ENCODE measurements at regions not wholly inside any gene's neighbourhood (a gene's known extent, or its start where the extent isn't known, plus 50 kb on each side); places are given as distances from the start of the nearest gene placed in this dataset.
A peak's percentile ranks its signal among the peaks of the same experiment; 100 is the strongest.
"Not testable (repeated sequence)": the region's sequence is repeated elsewhere in the genome, so short reads cannot be mapped to it uniquely, and the experiment has no call there.

GRCh38 chr5:98368141-98368540, 405.3 kb upstream of the RGMB start:
- DNase-seq = no peak

- no peak for DNase-seq
Observed at GRCh38 chr5:98372351-98372750, 401.1 kb upstream of the RGMB start.

- DNase-seq = no peak
Observed at GRCh38 chr5:98391921-98392625, 381.4 kb upstream of the RGMB start.

DNA sequence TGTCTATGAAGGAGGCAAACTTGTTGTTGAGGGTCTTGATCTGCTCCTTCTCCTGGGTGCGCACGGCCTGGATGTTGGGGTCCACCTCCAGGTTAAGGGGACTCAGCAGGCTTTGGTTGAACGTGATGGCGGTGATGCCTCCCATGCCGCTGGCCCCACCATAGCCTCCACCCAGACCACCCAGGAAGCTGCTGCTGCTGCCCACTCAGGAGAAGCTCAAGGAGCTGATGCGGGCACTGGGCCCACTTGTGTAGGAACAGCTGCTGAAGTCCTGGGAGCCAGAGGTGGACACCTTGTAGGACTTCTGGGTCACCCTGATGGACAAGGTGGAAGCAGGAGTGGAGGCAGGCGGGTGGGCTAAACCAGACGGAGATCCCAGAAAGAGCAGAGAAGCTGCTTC, 380.3 kb upstream of the RGMB start:
- not testable (repeated sequence) for DNase-seq

GRCh38 chr5:98397081-98397480, 376.4 kb upstream of the RGMB start:
- no peak for DNase-seq

DNA sequence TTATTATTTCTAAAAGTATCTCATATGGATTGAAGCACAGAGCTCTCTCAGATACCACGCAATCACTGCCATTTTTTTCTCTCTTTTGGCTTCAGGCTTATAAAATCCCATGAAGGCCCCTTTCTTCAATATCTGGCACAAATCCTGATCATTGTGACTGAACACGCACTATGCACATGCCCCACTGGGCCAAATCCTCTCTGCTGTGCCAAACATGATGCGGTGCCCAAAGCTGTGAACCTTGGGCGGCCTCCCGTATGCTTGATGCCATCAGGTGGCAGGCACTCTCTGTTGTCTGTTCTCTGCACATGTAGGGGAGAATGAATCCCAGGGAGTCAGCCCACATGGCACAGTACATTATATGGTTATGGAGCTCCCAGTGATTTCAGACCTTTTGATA, 375.0 kb upstream of the RGMB start:
- no peak for DNase-seq

- DNase-seq = no peak
Observed at GRCh38 chr5:98401656-98402055, 371.8 kb upstream of the RGMB start.

DNA sequence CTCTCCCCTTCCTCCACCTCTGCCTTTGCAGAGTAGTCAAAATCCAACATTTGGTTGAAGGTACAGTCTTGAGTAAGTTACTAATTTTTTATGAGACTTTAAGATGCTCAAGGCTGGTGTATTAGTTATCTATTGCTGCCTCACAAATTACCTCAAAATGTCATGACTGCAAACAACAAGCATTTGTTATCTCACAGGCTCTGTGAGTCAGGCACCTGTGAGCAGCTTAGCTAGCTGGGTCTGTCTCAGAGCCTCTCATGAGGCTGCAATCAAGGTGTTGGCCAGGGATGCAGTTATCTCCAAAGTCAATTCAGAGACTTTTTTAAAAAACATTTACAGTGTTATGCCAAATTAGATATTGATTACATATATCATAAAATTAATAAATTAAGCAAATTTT, 371.3 kb upstream of the RGMB start:
- DNase-seq = no peak

DNA sequence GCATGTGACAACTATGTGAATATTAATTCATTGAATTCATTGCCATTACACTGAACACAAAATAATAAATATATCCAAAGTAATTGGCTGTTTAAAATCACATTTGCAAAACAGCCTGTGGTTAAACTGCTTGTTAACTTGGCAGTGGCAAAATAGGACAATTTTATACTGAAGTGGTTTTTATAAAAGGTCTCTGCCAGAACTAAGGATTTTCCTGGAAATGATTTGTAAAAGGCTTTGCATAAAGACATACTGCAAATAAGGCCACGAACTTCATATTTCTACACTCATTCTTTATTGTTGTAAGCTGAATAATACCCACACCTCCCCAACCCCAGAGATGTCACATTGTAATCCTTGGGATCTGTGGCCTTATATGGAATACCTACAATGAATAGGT, 370.3 kb upstream of the RGMB start:
- no peak for DNase-seq

DNA sequence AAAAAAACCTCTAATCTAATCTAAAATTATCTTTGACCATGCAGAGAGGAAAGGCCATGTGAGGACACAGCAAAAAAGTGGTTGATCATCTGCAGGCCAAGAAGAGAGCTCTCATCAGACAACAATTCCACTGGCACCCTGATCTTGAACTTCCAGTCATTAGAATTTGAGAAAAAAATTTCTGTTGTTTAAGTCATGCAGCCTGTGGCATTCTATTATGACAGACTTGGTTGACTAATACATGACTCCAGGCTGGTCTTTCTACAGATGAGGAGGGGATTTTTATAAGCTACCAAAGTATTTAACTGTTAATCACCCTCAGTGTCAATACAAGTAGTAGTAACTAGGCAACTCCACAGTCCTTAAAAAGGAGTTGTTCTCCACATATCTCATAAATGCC, 358.5 kb upstream of the RGMB start:
- no peak for DNase-seq

DNA sequence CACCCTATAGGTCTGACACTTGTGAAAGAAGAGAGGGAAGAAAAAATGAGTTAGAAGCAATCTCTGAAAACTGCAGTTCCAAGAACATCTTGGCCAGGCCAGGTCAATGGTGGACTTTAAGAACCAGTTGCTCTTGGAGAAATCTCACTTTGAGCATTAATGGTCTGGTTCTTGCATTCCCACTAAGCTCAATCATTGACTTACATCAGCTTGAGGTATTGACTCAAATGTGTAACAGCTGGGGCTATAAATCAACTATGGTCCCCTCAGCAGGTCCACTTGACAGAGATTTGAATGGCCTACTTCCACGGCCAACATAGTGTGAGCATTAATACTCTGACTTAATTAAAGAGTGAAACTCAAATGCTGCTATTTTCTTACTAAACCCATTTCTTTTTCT, 357.8 kb upstream of the RGMB start:
- no peak for DNase-seq

- DNase-seq = no peak
Observed at GRCh38 chr5:98416541-98416940, 356.9 kb upstream of the RGMB start.

DNA sequence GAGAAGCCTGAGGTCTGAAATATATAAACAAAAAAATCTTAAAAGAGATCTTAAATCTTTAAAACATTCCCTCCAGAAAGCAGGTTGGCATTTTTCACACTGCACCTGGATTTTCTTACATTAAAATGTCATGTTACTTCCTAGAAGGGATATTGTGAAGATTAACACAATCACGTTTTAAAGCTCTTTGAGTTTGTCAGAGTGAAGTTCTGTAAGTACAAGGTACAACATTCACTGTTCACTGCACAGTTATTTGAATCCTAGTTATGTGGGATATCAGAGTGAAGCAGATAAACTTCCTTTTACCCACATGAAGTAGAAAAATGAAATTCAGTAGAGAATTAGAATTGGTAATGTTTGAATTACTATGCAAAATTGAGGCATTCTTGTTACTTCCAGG, 353.6 kb upstream of the RGMB start:
- no peak for DNase-seq

GRCh38 chr5:98424681-98425450, 348.6 kb upstream of the RGMB start:
- peak; percentile 54 for DNase-seq

DNA sequence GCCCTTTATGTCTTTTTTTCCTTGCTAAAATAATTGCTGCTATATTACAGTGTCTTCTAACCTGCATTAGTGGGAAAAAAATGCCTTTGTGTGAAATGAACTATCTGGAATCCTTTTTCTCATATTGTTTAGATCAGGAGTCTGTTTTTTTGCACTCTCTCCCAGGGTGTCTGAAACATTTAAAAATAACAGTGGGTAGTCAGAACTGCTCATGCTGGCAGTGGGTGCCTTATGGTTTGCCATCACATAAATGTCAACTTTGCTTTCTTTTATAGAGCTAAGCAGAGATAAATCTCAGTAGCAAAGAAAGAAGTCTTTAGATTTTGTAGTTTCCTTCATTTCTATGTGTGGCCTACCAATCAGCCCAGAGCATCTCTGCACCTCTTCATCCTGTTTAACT, 347.8 kb upstream of the RGMB start:
- no peak for DNase-seq

DNA sequence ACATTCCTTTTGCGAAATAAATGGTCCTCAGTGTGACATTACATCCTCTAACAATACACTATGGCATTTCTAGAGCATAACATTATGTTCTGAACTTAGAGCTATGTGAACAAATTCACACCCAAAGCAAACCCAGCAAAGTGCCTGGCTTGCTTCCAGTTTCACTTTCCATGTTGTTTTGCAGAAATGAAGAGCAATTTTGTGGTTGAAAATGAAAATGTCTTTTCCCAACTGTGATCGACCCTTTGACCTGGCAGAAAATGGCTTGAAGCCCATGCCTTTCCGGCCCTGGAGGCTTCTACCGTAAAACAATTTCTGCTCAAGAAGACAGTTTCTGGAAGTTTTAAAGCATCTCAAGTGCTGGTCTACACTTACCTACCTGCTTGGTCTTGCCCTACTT, 344.7 kb upstream of the RGMB start:
- no peak for DNase-seq

- no peak for DNase-seq
Observed at GRCh38 chr5:98432378-98432777, 341.1 kb upstream of the RGMB start.

DNA sequence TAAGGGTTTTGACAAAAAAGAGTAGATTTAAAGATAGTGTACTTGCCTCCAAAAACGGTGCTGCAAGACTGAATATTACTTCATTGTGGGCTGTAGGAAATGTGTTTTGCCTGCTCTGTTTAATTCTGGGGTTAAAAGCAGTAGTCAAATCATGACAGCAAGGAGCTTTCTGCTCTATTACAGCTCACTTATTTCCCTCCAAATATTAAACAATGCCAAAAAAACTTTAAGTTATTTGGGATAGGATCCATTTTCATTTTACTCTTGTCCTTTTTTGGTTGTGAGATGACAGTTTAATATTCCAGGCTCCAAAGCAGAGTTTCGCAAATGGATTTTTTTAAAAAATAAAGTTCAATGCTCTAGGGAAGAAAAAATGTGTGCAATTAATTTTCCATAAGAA, 340.4 kb upstream of the RGMB start:
- DNase-seq = no peak

GRCh38 chr5:98433673-98434072, 339.8 kb upstream of the RGMB start:
- no peak for DNase-seq

- no peak for DNase-seq
Observed at GRCh38 chr5:98436667-98437066, 336.8 kb upstream of the RGMB start.

- DNase-seq = no peak
Observed at GRCh38 chr5:98442448-98442847, 331.0 kb upstream of the RGMB start.

- DNase-seq = no peak
Observed at GRCh38 chr5:98443881-98444280, 329.6 kb upstream of the RGMB start.

GRCh38 chr5:98453296-98453695, 320.2 kb upstream of the RGMB start:
- DNase-seq = no peak

GRCh38 chr5:98454407-98454806, 319.1 kb upstream of the RGMB start:
- no peak for DNase-seq

All from left kidney (tissue), 1 donor.